ENCODE measurements at regions not wholly inside any gene's neighbourhood (a gene's known extent, or its start where the extent isn't known, plus 50 kb on each side); places are given as distances from the start of the nearest gene placed in this dataset.

- TF ChIP-seq TFCP2L1 (CRISPR knock-in tag; IDR thresholded peaks at IDR 0.05), result no peak
- no peak for TF ChIP-seq FOXS1 (CRISPR knock-in tag; IDR thresholded peaks at IDR 0.05)
- no peak for TF ChIP-seq MAFK (IDR thresholded peaks at IDR 0.05; ENCODE audit: partially characterized antibody)
- TF ChIP-seq ZC3H11A (IDR thresholded peaks at IDR 0.05), result no peak
- no peak for TF ChIP-seq PHF8 (IDR thresholded peaks at IDR 0.05; ENCODE audit: borderline replicate concordance, low read depth)
These were observed 1155.8 kb upstream of the CHAC2 start (continued) for GRCh38 chr2:52611759-52612158.

GRCh38 chr2:52608030-52608429 lies 1159.6 kb upstream of the CHAC2 start:
- ChIA-PET CTCF (no interaction called here), POLR2A (no interaction called here)
- Histone ChIP-seq H3K4me2 (no peak overlapping the region), H3K4me3 (no peak overlapping the region), H3K27ac (no peak overlapping the region), H3K4me1 (no peaks in the 10 kb centered on the region), H3K9me3 (peaks cover 3% of the 10 kb centered on the region; the same call in 1 of the 3 replicates)
- WGBS (ENCODE audit: missing lambda C conversion rate), result 63% methylated on average over 2 of the region's 2 CpGs
- DNase-seq (ENCODE audit: low read depth in 1 of 2, low spot score in 1 of 2) (no peak), FAIRE-seq (no peak), ATAC-seq (no peak)
- TF ChIP-seq JUN (IDR thresholded peaks at IDR 0.05), result no peak
- TF ChIP-seq FOSB (CRISPR knock-in tag; IDR thresholded peaks at IDR 0.05), result no peak
- TF ChIP-seq CHD2 (IDR thresholded peaks at IDR 0.05; ENCODE audit: low read length, partially characterized antibody), result no peak
- TF ChIP-seq BCL3 (IDR thresholded peaks at IDR 0.05), result no peak
- no peak for TF ChIP-seq FOXS1 (CRISPR knock-in tag; IDR thresholded peaks at IDR 0.05)
- TF ChIP-seq ZNF302 (CRISPR knock-in tag; IDR thresholded peaks at IDR 0.05), result no peak
- no peak for TF ChIP-seq PBX3 (IDR thresholded peaks at IDR 0.05)
- TF ChIP-seq FOSL2 (IDR thresholded peaks at IDR 0.05), result no peak
- TF ChIP-seq FOSL2 (CRISPR knock-in tag; IDR thresholded peaks at IDR 0.05), result no peak
- TF ChIP-seq HES2 (IDR thresholded peaks at IDR 0.05), result no peak
- TF ChIP-seq POLR2A (IDR thresholded peaks at IDR 0.05; ENCODE audit: low read length), result no peak
- TF ChIP-seq E2F6 (IDR thresholded peaks at IDR 0.05; ENCODE audit: borderline replicate concordance, low read depth), result no peak
- TF ChIP-seq HOXB13 (CRISPR knock-in tag; IDR thresholded peaks at IDR 0.05; ENCODE audit: low read depth), result no peak
- no peak for TF ChIP-seq RFX5 (IDR thresholded peaks at IDR 0.05)
- no peak for TF ChIP-seq RARB (CRISPR knock-in tag; IDR thresholded peaks at IDR 0.05)
- no peak for TF ChIP-seq RAD21 (conservative IDR thresholded peaks at IDR 0.05 in 1 of 2, IDR thresholded peaks at IDR 0.05 in 1 of 2)
- no peak for TF ChIP-seq POLR2AphosphoS2 (conservative IDR thresholded peaks at IDR 0.05; ENCODE audit: low read length)
- TF ChIP-seq ZFP36 (IDR thresholded peaks at IDR 0.05; ENCODE audit: borderline replicate concordance, partially characterized antibody), result no peak

- ATAC-seq (no peak), DNase-seq (ENCODE audit: low read depth in 1 of 2, low spot score in 1 of 2) (no peak), FAIRE-seq (no peak)
- no peak overlapping the region for H3K27ac ChIP-seq
- CTCF ChIA-PET, result no interaction called here
- POLR2A ChIA-PET, result no interaction called here
- H3K9me3 ChIP-seq, result no peaks in the 10 kb centered on the region
- TF ChIP-seq BCL3 (IDR thresholded peaks at IDR 0.05) (no peak), FOSB (CRISPR knock-in tag; IDR thresholded peaks at IDR 0.05) (no peak), HES2 (IDR thresholded peaks at IDR 0.05) (no peak), PHF8 (IDR thresholded peaks at IDR 0.05; ENCODE audit: borderline replicate concordance, low read depth) (no peak), CTCF (IDR thresholded peaks at IDR 0.05) (no peak), KDM5A (IDR thresholded peaks at IDR 0.05) (no peak), CHD4 (IDR thresholded peaks at IDR 0.05; ENCODE audit: borderline replicate concordance) (no peak), MAX (IDR thresholded peaks at IDR 0.05) (no peak), TP53 (CRISPR knock-in tag; IDR thresholded peaks at IDR 0.05) (no peak)
- no peak overlapping the region for H3K4me2 ChIP-seq
- H3K4me1 ChIP-seq, result no peaks in the 10 kb centered on the region
- no peak overlapping the region for H3K4me3 ChIP-seq
These were observed 1170.3 kb upstream of the CHAC2 start for GRCh38 chr2:52597346-52597745.

All from A549 (cell line).